HG03280 (cell line): ENCODE measurements at regions not wholly inside any gene's neighbourhood (a gene's known extent, or its start where the extent isn't known, plus 50 kb on each side); places are given as distances from the start of the nearest gene placed in this dataset.

Source experiments
- ATAC-seq: cut with Tn5 transposase; IDR thresholded peaks from one replicate; pipeline ENCODE4 v1.9.1; 2021; ENCODE audit warnings: mild to moderate bottlenecking, moderate library complexity; ENCODE audit not compliant: unreplicated experiment

DNA sequence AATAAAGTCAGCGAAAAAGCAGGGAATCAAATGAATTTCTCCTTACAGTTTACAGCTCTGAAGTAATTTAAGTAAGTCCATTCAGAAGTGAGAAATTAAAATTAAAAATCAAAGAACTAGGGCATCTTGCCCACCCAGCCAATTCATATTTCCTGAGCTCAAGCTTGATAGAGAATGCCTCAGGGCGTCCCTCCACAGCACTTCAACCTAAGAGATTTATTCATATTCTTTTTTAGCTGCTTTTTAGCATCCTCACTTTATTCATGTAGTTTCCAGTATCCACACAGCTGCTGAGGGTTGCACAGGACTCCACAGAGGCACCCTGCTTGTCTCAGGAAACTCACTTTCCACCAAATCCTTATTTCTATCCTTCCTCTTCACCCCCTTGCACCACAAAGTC lies 900.3 kb downstream of the BCL11A start:
- ATAC-seq: no peak

DNA sequence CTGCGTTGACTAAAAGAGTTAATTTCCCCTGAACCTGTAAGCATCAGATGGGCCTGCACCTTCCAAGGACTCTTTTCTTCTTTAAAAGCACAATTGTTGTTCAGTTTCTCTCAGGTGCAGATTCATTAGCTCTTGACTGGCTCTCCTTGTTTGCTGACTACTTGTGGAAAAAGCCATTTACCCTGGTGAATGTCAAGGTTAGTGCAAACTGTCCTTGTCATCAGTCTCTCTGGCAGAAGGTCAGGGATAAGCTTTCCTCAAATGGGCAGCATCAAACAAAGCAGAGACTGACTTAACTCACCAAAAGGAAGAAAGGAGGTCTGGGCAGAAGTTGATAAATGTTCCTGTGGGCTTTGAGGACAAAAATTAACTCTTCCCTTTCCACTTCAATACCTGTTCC lies 922.7 kb downstream of the BCL11A start:
- no peak for ATAC-seq

DNA sequence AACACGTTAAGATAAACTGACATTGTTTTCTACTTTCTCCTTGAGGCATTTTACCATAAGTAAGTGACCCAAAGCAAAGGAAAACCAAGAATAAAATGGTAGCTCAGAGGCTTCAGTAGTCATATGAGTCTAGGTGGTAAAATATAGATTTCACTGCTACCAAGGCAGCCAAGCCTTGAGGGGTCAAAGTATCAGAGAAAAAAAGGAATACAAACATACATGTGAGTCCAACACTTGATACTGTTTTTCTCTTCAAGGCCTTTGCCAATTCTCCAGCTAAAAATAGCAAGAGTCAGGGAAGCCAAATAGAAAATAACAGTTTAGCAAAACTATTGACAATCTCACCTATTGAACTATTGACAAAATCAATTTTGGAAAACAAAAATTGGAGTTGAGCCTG lies 925.9 kb downstream of the BCL11A start:
- no peak for ATAC-seq

DNA sequence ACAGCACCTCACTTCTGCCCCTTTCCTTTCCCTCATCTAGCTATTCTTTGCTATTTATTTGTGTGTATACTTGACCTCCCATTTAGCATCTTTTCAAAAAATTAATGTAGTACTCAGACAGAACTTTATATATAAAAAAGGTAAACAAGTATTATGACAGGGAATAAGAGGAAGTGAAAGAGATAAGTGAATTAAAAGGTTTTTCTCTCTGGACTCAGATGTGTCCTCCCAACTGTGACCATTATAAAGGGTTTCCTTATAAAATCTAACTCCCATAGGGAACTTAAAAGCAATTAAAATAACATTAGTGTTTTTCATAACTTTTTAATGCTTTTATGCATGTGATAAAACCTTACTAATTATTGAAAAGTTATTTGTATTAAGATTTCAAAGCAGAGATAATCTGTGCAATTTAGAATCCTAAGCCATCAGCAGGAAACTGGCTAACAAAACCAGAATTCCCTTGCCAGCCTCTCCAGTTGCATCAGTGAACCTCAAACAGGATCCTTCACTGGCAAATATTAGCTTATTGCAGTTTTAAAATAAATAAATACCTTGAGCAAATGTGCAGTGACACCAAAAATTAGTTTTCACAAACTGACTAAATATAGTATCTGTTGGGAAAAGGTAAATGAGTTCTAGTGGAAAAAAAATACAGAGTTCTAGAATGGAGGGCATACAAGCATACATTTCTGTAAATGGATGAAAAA lies 930.7 kb downstream of the BCL11A start:
- no peak for ATAC-seq

DNA sequence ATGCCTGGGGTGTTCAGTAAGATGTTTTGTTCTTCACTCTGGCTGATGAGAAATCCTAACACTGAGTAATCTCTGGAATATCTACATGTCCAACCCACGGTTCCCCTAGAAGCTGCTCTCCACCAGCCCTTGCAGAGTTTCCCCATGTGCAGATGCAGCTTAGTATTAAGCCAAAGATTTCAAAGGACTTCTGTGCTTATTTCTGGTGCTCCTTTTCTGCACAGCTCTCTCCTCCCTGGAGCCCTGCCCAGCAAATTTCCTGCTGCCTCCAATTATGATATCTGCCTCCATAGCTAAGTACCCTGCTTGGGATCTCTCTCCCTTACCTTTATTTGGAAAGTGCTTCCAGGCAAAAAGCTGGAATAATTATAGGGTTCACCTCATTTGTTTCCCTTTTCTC lies 949.3 kb downstream of the BCL11A start:
- ATAC-seq: no peak

DNA sequence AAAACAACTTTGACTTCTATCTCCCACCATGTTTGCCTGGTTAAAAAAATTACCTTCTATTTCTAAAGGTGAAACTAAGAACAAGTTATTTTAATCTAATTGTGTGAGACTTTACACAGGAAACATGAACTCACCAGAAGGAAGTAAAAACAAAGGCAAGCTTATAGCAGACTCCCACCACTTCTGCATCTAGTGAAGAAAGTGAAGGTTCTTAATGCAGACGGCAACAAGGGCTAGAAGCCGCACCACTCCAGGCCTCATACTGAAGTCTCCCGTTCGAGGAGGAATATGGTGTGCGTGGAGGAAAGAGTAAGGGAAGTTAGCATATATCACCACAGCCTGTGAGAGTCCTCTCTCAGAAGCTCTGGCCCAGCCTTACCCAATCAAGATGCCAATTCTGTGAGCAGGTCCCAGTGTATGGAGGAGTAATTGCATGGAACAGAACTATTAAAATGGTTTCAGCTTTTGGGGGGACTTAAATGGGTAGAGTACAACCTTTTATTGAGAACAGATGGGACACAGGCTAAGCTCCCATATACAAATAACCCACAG lies 958.7 kb downstream of the BCL11A start:
- ATAC-seq: no peak

DNA sequence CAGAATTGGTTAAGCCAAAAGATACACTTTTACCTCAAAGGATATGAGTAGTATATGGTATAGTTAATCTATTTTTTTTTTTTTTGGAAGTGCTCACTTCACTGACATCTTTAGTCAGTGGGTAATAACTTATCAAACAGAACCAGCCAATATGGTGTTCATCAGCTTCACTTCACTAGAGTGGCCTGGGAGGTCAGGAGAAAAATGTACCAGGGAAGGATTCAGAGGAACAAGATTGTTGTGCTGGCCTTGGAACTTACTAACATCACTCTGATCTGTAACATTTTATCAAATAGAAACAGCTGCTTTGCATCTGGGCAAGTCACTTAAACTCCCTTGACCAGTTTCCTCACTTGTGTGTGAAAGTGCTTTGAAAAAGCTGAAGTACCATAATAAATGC lies 962.7 kb downstream of the BCL11A start:
- ATAC-seq: no peak

DNA sequence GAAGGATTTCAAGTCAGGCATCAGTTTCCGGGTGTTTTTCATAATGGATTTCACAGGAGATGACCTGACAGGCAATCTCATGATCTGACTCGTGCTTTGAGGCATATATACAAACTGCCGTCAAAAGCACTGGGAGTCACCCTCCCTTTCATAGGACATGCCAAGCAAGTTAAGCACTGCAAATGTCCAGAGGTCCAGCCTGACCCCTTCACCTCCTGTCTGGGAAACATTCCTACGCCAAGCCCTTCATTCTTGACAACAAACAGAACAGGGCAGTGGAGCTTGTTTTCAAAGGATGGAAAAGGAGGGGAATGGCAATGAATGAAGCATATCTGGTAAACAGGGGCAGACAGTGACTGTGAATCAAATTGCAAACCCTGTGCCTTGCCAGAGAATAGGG lies 963.6 kb downstream of the BCL11A start:
- ATAC-seq: no peak

DNA sequence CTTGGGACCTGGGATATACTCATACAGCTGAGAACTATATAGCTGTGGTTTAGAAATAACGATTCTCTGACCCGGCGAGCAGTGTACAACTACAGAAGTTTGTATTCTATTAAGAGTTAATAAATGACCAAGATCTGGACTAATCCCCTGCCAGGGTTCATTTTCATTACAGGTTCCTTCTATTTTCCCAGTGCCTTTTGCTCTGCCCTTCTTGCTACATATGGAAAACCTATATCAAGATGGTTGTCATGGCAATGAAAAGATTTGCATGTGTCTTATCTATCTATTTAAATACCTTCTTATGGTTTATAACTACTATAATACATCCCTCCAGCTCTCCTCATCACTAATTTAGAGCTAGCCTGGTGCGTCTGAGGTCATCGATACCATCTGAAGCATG lies 965.2 kb downstream of the BCL11A start:
- ATAC-seq: no peak

DNA sequence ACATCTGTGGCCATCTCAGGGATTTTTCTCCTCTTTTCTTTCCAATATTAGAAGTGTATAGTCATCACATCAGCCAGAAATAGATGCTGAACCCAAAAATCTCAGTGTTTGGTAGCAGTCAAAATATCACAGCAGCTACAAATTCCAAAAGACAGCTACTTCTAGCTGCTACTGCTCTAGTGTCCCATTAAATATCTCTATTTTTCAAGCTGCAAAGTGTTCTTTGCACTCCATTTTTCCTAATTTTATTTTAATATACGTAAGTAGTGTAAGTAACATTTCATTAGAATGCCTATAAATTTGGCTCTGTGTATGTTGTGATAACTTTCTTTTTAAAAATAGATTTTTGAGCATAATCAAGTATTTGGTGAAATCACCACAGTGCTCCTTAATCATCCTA lies 967.3 kb downstream of the BCL11A start:
- no peak for ATAC-seq

DNA sequence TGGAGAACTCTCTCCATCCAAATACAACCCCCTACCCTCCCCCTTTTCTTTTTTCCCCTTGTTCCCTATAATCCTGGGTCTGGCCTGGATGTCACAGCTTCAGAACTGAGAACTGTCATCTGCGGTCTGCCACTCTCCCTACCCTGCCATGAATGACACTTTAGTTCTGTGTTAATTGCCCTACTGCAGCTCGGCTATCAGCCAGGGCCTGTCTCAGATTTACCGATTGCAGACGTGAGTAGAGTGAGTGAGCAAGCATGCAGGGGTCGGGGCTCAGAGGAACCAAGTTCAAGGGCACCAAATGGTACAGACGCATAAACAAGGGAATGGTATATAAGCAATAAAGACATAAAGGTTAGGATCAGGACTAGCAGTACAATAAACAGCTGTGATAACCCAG lies 967.8 kb downstream of the BCL11A start:
- no peak for ATAC-seq

DNA sequence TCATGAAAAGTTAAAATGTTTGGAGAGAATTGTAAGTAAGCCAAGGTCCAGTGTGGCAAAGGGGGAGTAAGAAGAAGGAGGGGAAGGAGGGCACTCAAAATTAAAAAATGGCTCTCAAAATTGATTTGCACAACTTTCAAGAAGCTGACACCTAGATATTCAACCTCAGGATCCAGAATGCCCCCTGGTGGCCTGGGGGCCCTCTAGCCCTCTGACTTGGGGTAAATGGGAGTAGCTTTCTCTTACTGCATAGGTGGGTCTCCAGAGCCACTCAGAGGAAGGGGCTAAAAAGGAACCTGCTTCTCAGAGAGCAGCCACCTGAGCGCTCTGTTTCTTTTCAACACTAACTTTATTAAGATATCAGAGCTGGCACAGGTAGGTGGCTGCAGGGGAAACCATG lies 968.5 kb downstream of the BCL11A start:
- ATAC-seq: no peak

DNA sequence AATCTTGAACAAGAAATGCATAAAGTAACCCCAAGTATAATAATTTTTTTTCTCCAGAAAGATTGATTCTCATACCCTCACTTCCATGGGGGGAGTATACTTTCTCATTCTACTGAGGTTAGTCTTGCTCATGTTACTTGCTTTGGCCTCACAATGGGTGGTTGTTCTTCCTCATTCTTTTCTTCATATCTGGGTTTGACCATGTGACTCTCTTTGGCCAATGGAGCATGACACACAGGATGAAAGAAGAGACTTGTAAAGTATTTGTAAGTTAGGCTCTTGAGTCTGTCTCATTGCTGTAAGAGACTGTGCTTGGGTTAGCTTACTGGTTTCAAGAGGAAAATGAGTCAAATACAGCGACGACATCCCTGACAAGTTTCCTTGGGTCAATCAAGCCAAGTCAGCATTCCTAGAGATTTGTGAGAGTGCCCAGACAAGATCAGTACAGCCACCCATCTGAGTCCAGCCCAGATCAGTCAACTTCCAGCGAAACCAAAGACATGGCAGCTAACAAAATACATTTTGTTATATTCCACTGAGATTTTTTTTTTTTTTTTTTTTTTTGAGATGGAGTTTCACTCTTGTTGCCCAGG lies 970.2 kb downstream of the BCL11A start:
- no peak for ATAC-seq

DNA sequence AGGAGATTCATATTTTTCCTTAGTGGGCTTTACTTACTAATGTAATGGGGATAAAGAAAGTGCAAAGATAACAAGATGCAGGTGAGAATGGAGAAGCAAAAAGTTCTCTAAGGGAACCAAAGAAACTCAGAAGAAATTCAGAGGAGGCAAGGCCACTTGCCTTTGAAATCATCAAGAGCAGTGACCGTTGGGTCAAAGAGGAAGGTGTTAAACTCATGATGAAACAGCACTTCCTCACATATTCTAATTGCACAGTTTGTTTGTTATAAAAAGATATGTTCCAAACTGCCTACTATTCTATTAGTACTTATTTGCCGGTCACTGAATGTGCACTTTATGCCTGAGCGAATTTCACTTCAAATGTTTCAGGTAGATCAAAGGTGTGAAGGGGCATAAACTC lies 975.1 kb downstream of the BCL11A start:
- no peak for ATAC-seq

DNA sequence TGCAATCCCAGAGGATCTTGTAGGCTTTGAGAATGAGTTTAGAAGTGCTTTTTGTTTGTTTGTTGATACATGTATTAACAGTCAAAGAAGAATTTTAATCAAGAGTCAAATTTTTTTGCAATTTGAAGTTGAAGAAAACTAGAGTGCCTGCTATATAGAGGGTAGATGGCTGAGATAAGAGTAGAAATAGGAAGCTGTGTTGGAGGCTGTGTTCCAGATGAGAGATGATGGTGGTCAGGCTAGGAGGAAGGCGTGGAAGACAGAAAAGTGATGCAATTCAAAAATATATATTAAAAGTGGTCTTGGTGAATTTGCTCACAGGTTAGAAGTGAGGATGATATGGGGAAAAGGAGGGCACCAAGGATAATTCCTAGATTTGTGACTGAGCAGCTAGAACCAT lies 978.3 kb downstream of the BCL11A start:
- no peak for ATAC-seq

DNA sequence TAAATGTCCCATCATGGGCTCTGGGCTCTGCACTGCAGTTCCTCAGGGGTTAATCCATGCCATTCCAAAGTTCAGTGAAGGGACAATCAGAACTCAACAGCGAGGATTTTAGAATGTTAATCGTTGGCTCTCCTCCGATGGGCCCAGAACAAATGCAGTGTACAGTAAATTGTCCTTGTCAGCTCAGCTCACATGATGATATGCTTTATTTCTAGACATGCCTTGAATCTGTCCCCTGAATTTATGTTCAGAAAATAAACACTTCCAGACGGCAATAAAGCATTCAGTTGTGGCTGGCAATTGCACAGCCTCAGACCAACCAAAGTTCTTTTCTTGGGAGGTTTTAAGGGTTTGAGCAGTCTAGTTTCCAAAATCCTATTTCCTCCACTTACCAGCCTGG lies 981.2 kb downstream of the BCL11A start:
- no peak for ATAC-seq

DNA sequence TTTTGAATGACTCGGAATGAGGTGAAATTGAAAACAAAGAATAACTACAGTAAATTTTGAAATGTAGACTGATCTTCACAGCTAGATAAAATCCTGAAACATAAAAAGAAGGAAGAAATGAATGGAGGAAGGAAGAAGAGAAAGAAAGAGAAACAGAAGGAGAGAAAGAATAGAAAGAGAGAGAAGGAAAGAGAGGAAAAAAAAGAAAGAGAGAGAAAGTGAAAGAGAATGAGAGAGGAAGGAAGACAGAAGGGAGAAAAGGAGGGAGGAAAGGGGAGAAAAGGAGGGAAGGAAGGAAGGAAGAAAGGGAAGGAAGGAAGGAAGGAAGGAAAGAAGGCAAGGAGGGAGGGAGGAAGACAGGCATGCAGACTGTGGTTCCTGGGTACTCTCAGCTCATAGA lies 982.6 kb downstream of the BCL11A start:
- no peak for ATAC-seq

DNA sequence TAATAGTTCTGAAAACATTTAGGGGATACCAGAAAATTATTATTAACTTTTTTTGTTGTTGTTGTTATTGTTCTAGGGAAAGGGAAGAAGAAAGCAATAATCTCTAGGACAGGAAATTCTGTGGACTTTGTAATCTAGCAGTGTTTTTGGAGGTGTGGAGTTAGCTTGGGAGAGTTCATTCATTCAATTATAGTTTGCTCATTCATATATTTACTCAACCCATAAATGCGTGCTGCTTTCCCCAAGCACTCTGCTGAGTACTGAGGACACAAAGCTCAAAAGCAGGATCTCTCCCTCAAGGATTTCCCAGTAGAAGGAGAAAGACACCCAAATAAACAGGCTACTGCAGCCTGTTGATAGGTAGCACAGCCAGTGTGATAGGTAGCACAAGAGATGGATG lies 984.3 kb downstream of the BCL11A start:
- no peak for ATAC-seq

DNA sequence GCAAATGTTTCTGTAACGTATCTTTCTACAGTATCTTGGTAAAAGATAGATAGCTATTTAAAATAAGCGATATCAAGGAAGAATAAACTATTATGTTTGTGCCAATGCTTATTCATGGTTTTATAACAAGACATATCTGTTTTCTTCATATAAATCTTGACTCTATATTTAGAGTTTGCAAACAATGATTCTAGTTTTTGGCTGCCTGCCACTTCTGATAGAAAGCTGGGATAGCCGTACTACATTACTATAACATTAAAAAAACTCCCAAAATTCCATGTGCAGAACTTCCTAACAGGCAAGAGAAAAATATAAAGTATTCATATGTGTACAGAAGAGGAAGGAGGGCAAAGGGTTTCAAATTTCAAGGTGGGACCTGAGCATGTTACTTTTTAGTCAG lies 985.0 kb downstream of the BCL11A start:
- ATAC-seq: no peak

DNA sequence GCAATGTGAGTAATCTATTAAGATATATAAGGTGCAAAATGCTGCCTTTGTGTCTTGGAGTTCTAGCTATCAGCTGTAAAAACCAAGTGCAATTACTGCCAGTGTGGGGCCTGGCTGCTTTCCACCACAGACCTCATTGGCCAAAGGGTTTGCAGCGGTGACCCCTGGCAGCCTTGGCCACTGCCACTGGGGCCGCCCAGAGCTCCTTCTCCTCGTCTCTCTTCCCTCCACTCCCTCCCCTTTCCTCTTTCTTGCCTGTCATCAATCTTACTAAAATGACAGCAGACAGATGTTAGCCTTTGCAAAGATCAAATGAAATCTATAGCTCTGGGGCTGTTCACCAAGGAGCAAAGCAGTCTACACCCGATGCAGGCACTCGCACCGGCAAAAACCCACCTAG lies 986.3 kb downstream of the BCL11A start:
- ATAC-seq: no peak

DNA sequence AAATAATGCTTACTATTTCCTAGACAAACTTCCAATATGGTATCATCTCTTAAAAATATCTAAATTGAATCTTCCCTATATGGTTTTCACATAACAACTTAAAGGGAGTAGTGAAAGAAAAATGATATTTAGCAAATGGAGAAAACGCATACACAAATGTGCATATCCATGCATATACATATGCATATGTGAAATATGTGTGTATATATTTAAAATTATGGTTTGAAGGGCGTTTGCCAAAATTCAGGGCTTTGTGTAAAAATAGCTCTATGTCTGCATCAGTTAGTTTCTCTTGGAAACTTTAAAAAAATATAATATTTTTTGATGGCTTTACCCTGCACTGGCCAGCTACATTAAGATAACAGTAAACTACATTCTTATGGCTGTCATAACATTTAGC lies 986.7 kb downstream of the BCL11A start:
- ATAC-seq: no peak

DNA sequence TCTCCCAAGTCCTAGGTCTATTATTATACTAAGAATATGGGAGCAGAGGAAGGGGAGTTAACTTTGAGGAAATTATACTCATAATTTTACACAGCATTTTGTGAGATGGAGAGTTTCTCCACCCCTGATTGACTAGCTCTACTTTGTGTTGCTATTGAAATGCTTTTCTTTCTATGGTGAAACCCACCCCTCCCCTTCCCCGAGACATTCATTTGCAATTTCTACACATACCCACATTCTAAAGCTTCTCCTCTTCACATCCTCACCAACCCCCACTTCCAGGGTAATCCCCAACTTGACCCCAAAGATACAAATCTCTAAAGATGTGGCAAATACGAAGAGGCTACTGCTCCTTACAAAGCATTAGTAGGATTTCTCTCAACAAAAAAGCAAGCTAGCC lies 992.2 kb downstream of the BCL11A start:
- ATAC-seq: no peak

DNA sequence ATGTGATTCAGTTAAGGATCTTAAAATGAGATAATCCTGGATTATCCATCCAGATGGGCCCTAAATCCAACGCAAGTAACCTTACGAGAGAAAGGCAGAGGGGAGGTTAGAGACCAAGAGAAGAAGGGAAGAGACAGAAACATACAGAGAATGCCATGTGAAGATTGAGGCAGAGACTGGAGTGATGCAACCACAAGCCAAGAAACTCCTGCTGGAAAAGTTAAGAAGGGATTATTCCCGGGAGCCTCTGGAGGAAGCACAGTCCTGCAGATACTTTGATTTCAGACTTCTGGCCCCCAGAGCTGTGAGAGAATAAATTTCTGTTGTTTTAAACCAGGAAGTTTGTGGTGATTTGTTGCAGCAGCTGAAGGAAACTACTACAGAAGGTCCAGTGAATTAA lies 992.7 kb downstream of the BCL11A start:
- no peak for ATAC-seq
